ENCODE measurements at regions not wholly inside any gene's neighbourhood (a gene's known extent, or its start where the extent isn't known, plus 50 kb on each side); places are given as distances from the start of the nearest gene placed in this dataset.
"Not testable (repeated sequence)": the region's sequence is repeated elsewhere in the genome, so short reads cannot be mapped to it uniquely, and the experiment has no call there.

GRCh38 chr2:44056947-44057346 lies 61.2 kb upstream of the LRPPRC start:
- Histone ChIP-seq H3K27me3 (ENCODE audit: control insufficient read depth, insufficient read depth, low read length) (no peaks in the 10 kb centered on the region), H3K36me3 (ENCODE audit: control insufficient read depth, insufficient read depth, low read length) (no peaks in the 10 kb centered on the region), H3K4me3 (ENCODE audit: low read depth, low read length) (no peak overlapping the region)
- TF ChIP-seq CTCF (IDR thresholded peaks at IDR 0.05; ENCODE audit: insufficient read depth, low read length, severe bottlenecking) = no peak
- FAIRE-seq = no peak
- no peak for DNase-seq (ENCODE audit: low read depth)

- FAIRE-seq; DNase-seq (ENCODE audit: low read depth): not testable (repeated sequence)
Measured at GRCh38 chr2:44060286-44060685, 64.5 kb upstream of the LRPPRC start.

GRCh38 chr2:44060990-44061389 lies 65.2 kb upstream of the LRPPRC start:
- no peak for FAIRE-seq
- H3K36me3 ChIP-seq (ENCODE audit: control insufficient read depth, insufficient read depth, low read length) = no peaks in the 10 kb centered on the region
- H3K27me3 ChIP-seq (ENCODE audit: control insufficient read depth, insufficient read depth, low read length) = no peaks in the 10 kb centered on the region
- TF ChIP-seq CTCF (IDR thresholded peaks at IDR 0.05; ENCODE audit: insufficient read depth, low read length, severe bottlenecking) = no peak
- DNase-seq (ENCODE audit: low read depth) = no peak
- no peak overlapping the region for H3K4me3 ChIP-seq (ENCODE audit: low read depth, low read length)

More at GRCh38 chr2:44060286-44060685, 64.5 kb upstream of the LRPPRC start:
- H3K4me3 ChIP-seq (ENCODE audit: low read depth, low read length); H3K27me3 ChIP-seq (ENCODE audit: control insufficient read depth, insufficient read depth, low read length); H3K36me3 ChIP-seq (ENCODE audit: control insufficient read depth, insufficient read depth, low read length): not testable (repeated sequence)

- FAIRE-seq = no peak
- TF ChIP-seq CTCF (IDR thresholded peaks at IDR 0.05; ENCODE audit: insufficient read depth, low read length, severe bottlenecking) = no peak
Measured at GRCh38 chr2:44061469-44061868, 65.7 kb upstream of the LRPPRC start.

GRCh38 chr2:44061876-44062275 lies 66.1 kb upstream of the LRPPRC start:
- no peak for FAIRE-seq
- no peak for TF ChIP-seq CTCF (IDR thresholded peaks at IDR 0.05; ENCODE audit: insufficient read depth, low read length, severe bottlenecking)
- Histone ChIP-seq H3K36me3 (ENCODE audit: control insufficient read depth, insufficient read depth, low read length) (no peaks in the 10 kb centered on the region), H3K27me3 (ENCODE audit: control insufficient read depth, insufficient read depth, low read length) (no peaks in the 10 kb centered on the region), H3K4me3 (ENCODE audit: low read depth, low read length) (no peak overlapping the region)
- DNase-seq (ENCODE audit: low read depth) = no peak

More at GRCh38 chr2:44061469-44061868, 65.7 kb upstream of the LRPPRC start:
- no peak overlapping the region for H3K4me3 ChIP-seq (ENCODE audit: low read depth, low read length)
- no peaks in the 10 kb centered on the region for H3K27me3 ChIP-seq (ENCODE audit: control insufficient read depth, insufficient read depth, low read length)
- no peaks in the 10 kb centered on the region for H3K36me3 ChIP-seq (ENCODE audit: control insufficient read depth, insufficient read depth, low read length)
- no peak for DNase-seq (ENCODE audit: low read depth)

- no peak for TF ChIP-seq CTCF (IDR thresholded peaks at IDR 0.05; ENCODE audit: insufficient read depth, low read length, severe bottlenecking)
- Histone ChIP-seq H3K36me3 (ENCODE audit: control insufficient read depth, insufficient read depth, low read length) (no peaks in the 10 kb centered on the region), H3K27me3 (ENCODE audit: control insufficient read depth, insufficient read depth, low read length) (no peaks in the 10 kb centered on the region), H3K4me3 (ENCODE audit: low read depth, low read length) (no peak overlapping the region)
- DNase-seq (ENCODE audit: low read depth) = no peak
- FAIRE-seq = no peak
Measured at GRCh38 chr2:44063033-44063432, 67.2 kb upstream of the LRPPRC start.

- not testable (repeated sequence) for DNase-seq (ENCODE audit: low read depth); FAIRE-seq
Measured at GRCh38 chr2:44064281-44064680, 68.5 kb upstream of the LRPPRC start.

GRCh38 chr2:44067012-44067790 lies 71.4 kb upstream of the LRPPRC start:
- not testable (repeated sequence) for H3K27me3 ChIP-seq (ENCODE audit: control insufficient read depth, insufficient read depth, low read length); H3K4me3 ChIP-seq (ENCODE audit: low read depth, low read length); FAIRE-seq; DNase-seq (ENCODE audit: low read depth); H3K36me3 ChIP-seq (ENCODE audit: control insufficient read depth, insufficient read depth, low read length)

More at GRCh38 chr2:44064281-44064680, 68.5 kb upstream of the LRPPRC start:
- H3K27me3 ChIP-seq (ENCODE audit: control insufficient read depth, insufficient read depth, low read length); H3K4me3 ChIP-seq (ENCODE audit: low read depth, low read length); H3K36me3 ChIP-seq (ENCODE audit: control insufficient read depth, insufficient read depth, low read length): not testable (repeated sequence)

- not testable (repeated sequence) for H3K36me3 ChIP-seq (ENCODE audit: control insufficient read depth, insufficient read depth, low read length); DNase-seq (ENCODE audit: low read depth); H3K27me3 ChIP-seq (ENCODE audit: control insufficient read depth, insufficient read depth, low read length); FAIRE-seq; H3K4me3 ChIP-seq (ENCODE audit: low read depth, low read length)
Measured at GRCh38 chr2:44067791-44068181, 72.0 kb upstream of the LRPPRC start.
